NCI-H2029 (cell line): ENCODE measurements at regions not wholly inside any gene's neighbourhood (a gene's known extent, or its start where the extent isn't known, plus 50 kb on each side); places are given as distances from the start of the nearest gene placed in this dataset.
"Not testable (repeated sequence)": the region's sequence is repeated elsewhere in the genome, so short reads cannot be mapped to it uniquely, and the experiment has no call there.

Source experiments
- DNase-seq: peaks from one replicate; lab custom pipeline; 2025; lab: John Stamatoyannopoulos, UW

- not testable (repeated sequence) for DNase-seq
These were observed 995.8 kb downstream of the LTN1 start for GRCh38 chr21:27996906-27997305.

DNA sequence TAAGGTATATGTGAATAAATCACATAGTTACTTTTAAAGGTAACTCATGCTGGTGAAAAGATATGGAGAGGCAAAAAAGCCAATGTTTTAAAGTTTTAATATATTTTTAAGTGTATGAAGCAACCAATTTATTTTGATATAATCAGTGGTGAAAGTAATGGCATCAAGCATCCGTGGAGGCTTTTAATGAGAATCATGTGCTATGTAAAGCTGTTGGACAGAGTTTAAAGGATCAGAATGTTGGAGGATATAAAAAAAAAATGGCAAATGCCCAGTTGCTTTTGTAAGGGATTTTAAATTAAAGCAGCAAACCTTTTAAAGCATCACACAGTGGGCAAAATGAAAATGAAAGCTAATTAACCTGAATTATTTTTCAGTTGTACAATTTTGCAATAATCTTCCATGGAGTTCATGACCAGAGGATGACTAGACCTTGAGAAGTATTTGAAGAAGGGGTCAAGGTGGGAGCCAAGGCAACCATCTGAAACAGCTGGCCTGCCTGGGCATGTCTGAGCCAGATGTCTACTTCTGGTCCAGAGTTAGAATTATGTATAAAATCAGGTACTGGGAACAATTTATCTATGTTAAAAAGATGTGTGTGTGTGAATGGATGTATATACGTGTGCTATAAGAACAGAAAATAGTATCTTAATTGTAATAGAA lies 1007.9 kb downstream of the LTN1 start:
- not testable (repeated sequence) for DNase-seq

DNA sequence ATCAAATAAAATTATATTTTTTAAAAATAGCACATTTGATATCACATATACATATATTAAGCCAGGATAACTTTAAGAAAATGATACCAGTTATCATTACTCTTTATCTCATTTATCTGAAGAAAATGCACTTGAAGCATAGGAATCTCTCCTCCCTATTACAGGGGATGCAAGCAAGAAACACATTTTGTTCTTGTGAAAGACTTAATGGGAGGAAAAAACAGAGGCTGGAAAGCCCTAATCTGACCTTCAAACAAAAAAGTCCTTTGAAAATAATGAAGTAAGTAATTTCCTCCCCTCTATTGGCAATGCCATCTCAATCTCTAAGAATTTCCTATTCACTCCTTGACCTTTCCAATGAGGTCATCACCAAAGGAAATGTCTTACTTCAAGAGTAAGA lies 1012.6 kb upstream of the ADAMTS5 start:
- DNase-seq = not testable (repeated sequence)

- no peak for DNase-seq
These were observed 1008.6 kb upstream of the ADAMTS5 start for GRCh38 chr21:27975514-27975913.

- not testable (repeated sequence) for DNase-seq
These were observed 1007.3 kb upstream of the ADAMTS5 start for GRCh38 chr21:27974152-27974551.

- DNase-seq = not testable (repeated sequence)
These were observed 1001.4 kb upstream of the ADAMTS5 start for GRCh38 chr21:27968240-27968639.

DNA sequence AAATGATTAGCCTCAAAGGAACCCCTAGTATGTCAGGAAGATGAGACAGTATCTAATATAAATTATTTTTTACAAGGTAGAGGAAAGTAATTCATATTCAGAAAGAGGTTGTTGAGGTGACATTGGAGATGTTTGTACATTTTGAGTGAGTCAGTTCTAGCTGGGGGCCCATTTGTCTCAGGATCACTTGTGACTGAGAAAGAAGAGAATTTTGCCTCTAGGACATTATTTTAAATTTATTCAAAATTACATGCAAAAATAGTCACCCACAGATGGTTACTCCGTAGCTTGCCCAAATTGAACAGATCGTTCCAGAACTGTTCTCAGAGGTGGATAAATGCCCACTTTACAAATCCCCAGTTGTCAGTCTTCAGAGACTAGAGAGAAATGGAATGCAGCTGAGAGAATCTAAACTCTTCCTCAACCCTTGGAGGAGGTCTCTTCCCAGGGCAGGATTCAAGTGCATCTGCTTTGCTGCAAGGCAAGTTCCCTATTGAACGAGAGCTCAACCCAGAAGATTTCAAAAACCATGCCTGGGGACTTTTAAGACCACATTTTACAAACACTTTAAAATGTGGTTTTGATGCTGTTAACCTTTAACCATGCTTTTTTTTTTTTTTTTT lies 987.8 kb upstream of the ADAMTS5 start:
- DNase-seq = no peak

GRCh38 chr21:27953340-27954045 lies 986.6 kb upstream of the ADAMTS5 start:
- DNase-seq = no peak

GRCh38 chr21:27949093-27949492 lies 982.2 kb upstream of the ADAMTS5 start:
- not testable (repeated sequence) for DNase-seq

DNA sequence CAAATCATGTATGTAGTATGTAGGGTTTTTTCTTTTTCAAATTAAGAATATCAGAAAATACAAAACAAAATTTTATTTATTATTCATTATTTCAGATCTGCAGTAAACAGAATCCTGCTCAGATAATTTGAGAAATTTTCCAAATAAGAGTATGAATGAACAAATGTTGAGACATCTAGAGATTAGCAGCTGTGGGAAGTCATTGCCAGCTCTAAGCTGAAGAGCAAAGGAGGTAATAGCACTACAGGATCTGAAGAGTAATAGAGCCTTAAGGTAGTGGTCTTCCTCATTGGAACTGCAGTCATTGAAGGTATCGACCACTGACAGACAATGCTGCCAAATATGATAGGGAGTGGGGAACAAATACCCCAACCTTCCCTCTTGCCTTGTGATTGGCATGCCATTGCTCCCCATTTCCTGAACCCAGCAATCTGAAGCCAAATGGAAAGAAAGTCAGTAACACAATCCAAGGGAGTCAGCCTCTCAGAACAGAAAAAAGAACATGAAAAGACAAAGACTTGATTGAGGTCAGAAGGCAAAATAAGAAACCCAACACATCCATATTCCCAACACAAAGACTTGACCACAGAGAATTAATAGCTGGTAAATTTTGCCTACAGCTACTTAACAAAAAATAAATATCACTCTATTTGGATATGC lies 963.4 kb upstream of the ADAMTS5 start:
- not testable (repeated sequence) for DNase-seq

DNA sequence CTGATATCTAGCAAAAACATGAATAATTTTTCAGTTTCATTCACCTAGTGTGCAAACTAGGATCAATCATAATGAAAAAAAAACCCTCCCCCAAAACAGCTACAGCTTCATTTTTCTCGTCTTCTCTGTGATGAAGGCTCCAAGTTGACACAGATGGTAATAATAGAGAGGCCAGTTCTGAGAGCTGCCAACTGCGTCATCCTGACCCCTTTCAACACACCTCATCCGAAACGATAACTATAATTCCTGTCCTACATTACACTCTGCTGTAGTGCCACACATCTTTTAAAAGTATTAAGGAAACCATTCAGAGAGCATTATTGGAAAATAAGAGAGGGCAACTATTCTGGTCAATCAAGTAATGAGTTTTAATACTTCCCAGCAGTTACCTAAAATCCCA lies 962.3 kb upstream of the ADAMTS5 start:
- DNase-seq = not testable (repeated sequence)

DNA sequence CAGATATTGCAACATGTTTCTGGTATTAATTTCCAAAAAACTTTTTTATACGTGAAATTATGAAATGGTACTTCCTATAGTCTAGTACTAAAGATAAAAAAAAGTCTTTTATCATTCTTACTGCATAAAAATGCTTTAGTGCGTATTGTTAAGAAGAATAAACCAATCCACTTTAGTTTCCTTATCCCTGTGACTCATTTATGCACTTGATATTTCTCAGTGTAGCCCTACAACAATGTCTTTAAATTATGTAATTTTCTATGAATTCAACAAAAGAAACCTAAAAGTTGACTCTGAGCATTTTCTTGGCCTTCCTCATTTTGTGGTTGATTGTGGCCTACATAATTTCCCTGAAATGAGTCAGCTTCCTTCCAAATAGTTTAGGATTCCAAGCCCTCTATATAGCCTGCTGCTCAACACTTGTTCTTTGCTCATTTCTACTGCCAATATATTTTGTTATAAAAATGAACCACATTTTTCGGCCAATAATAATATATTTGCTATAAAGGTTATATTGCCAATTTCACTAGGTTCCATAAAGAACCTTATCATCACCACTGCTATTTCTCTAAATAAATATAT lies 961.7 kb upstream of the ADAMTS5 start:
- DNase-seq = not testable (repeated sequence)

GRCh38 chr21:27921421-27921820 lies 954.5 kb upstream of the ADAMTS5 start:
- not testable (repeated sequence) for DNase-seq

DNA sequence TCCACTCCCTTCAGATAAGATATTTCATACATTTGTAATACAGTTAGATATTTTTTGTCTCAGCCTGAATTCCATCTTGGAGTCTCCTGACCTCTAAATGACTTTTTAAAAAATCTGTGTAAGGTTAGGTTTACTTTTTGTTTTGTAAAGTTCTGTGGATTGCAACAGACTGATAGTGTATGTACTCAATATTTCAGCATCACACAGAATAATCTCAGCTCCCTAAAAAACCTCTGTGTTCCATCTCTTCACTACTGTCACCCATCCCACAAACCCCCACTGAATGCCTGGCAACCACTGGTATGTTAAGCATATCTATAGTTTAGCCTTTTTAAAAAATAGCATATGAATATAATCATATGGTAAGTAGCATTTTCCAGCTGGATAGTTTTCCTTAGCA lies 951.1 kb upstream of the ADAMTS5 start:
- not testable (repeated sequence) for DNase-seq

- DNase-seq = not testable (repeated sequence)
These were observed 949.4 kb upstream of the ADAMTS5 start for GRCh38 chr21:27916326-27916725.

DNA sequence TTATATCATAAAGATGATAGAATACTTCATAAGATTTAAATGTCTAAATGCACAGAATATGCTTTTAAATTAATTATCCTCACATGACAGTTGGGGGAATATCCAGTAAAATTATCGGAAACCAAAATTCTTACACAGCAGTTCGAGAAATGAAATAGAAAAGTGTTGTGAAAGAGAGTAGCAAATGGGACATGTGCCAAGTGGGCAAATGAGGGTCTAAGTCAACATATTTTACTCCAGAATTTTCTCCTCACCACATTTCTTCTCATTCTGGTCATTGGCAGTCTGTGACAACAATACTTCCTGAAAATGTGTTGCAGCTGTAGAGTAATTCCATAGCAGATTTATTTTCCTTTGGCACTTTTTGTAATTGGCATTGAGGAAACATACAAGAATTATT lies 945.2 kb upstream of the ADAMTS5 start:
- not testable (repeated sequence) for DNase-seq

DNA sequence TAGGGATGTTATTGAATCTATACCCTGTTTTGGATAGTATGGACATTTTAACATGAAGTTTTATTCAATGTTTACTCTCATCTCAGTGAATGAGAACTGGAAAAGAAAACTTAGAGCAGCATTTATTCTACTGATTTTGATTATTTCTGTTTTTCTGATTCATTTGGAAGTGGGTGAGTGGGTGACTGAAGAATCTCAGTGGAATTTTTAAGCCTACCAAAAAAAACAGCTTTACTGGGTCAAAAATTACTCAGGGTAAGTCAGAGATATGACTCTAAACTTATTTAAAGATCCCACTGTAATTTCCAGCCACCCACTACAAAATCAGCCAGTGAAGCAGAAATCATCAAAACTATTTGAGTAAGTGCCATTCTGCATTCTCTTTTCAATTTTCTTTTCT lies 942.6 kb upstream of the ADAMTS5 start:
- not testable (repeated sequence) for DNase-seq

DNA sequence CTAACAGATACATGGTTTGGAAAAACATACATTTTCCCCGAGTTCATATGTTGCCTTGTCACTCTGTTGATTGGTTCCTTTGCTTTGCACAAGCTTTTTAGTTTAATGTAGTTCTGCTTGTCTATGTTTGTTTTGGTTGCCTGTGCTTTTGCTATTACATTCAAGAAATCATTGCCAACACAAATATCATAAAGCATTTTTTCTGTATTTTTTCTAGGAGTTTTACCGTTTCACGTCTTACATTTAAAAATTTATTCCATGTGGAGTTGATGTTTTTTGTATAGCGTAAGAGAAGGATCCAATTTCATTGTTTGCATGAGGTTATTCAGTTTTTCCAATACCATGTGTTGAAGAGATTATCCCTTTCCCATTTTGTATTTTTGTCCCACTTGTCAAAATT lies 941.9 kb upstream of the ADAMTS5 start:
- not testable (repeated sequence) for DNase-seq

DNA sequence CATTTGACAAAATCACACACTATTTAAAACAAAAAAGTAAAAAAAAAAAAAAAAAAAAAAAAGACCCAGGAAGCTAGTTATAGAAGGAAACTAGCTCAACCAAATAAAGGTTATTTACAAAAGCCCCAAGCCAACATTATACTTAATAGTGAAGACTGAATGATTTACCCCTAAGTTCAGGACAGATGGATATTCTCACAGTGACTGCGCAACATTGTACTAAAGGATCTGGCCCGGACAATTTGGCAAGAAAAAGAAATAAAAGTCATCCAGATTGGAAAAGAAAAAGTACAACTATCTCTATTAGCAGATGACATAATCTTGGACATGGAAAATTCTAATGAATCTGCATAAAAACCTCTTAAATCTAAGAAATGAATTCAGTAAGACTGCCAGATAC lies 936.0 kb upstream of the ADAMTS5 start:
- DNase-seq = not testable (repeated sequence)

DNA sequence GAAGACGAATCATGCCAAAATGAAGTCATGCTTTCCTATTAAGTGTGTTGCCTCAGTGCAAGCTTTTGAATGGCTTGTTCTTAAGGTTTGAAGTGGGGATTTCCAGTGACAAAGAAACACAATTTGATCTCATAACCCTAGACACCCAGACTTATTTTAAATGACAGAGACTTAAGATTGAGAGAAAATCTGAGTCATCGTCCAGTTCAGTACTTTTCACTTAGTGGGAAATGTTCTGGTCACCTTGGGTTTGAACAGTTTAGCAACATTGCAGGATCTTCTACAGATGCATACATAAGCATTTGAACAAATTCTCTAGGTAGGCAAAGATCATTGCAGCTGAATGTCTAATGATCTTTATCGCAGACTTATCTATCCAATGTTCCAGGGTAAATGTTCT lies 926.7 kb upstream of the ADAMTS5 start:
- not testable (repeated sequence) for DNase-seq

DNA sequence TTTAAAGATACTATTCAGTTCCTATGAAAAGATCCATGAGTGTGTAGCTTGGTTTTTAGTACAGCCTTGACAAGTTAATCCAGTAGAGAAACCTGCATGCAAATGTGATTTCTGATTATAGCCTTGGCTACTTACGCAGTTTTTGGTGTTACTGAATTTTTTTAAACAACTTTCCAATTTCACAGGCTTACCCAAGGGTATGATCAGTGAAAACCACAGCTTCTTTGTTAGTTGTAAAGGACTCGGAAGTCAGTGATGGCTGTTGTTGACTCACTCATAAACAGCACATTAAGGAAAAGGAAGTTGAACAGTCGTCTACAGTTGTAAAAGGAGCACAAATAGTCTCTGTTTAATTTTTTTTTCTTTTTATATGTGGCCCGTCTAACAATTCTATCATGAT lies 924.6 kb upstream of the ADAMTS5 start:
- DNase-seq = not testable (repeated sequence)

- DNase-seq = not testable (repeated sequence)
These were observed 921.0 kb upstream of the ADAMTS5 start for GRCh38 chr21:27887808-27888455.
